ENCODE measurements at regions not wholly inside any gene's neighbourhood (a gene's known extent, or its start where the extent isn't known, plus 50 kb on each side); places are given as distances from the start of the nearest gene placed in this dataset.

- TF ChIP-seq PATZ1 (CRISPR knock-in tag; IDR thresholded peaks at IDR 0.05) (no peak), ZFP82 (CRISPR knock-in tag; IDR thresholded peaks at IDR 0.05; ENCODE audit: borderline replicate concordance) (no peak), DNMT1 (CRISPR knock-in tag; IDR thresholded peaks at IDR 0.05) (no peak), ZNF567 (CRISPR knock-in tag; IDR thresholded peaks at IDR 0.05; ENCODE audit: borderline replicate concordance) (no peak), ZNF235 (CRISPR knock-in tag; IDR thresholded peaks at IDR 0.05; ENCODE audit: borderline replicate concordance) (no peak)
- TF ChIP-seq, protein P1, sequence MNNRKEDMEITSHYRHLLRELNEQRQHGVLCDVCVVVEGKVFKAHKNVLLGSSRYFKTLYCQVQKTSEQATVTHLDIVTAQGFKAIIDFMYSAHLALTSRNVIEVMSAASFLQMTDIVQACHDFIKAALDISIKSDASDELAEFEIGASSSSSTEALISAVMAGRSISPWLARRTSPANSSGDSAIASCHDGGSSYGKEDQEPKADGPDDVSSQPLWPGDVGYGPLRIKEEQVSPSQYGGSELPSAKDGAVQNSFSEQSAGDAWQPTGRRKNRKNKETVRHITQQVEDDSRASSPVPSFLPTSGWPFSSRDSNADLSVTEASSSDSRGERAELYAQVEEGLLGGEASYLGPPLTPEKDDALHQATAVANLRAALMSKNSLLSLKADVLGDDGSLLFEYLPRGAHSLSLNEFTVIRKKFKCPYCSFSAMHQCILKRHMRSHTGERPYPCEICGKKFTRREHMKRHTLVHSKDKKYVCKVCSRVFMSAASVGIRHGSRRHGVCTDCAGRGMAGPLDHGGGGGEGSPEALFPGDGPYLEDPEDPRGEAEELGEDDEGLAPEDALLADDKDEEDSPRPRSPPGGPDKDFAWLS (CRISPR knock-in tag; IDR thresholded peaks at IDR 0.05; ENCODE audit: borderline replicate concordance): no peak
Measured at GRCh38 chr10:128963211-128964099, 503.6 kb upstream of the MGMT start.

Measured in HepG2 (cell line).